ENCODE measurements at regions not wholly inside any gene's neighbourhood (a gene's known extent, or its start where the extent isn't known, plus 50 kb on each side); places are given as distances from the start of the nearest gene placed in this dataset.

GRCh38 chr2:180144338-180144813 lies 137.3 kb upstream of the CWC22 start:
- DNase-seq (ENCODE audit: low read depth in 3 of 3): no peak

- no peak for DNase-seq (ENCODE audit: low read depth in 3 of 3)
Measured at GRCh38 chr2:180143633-180144337, 136.7 kb upstream of the CWC22 start.

- no peak for DNase-seq (ENCODE audit: low read depth in 3 of 3)
Measured at GRCh38 chr2:180141600-180141999, 134.5 kb upstream of the CWC22 start.

GRCh38 chr2:180133736-180134135 lies 126.6 kb upstream of the CWC22 start:
- DNase-seq (ENCODE audit: low read depth in 3 of 3): no peak

- DNase-seq (ENCODE audit: low read depth in 3 of 3): no peak
Measured at GRCh38 chr2:180130403-180130802, 123.3 kb upstream of the CWC22 start.

GRCh38 chr2:180128861-180129260 lies 121.8 kb upstream of the CWC22 start:
- DNase-seq (ENCODE audit: low read depth in 3 of 3): no peak

GRCh38 chr2:180125245-180125962 lies 118.3 kb upstream of the CWC22 start:
- DNase-seq (ENCODE audit: low read depth in 3 of 3): peak; percentile 1 to 28 (median 24)

- DNase-seq (ENCODE audit: low read depth in 3 of 3): no peak
Measured at GRCh38 chr2:180124273-180125139, 117.4 kb upstream of the CWC22 start.

- DNase-seq (ENCODE audit: low read depth in 3 of 3): no peak
Measured at GRCh38 chr2:180122874-180123273, 115.8 kb upstream of the CWC22 start.

GRCh38 chr2:180115675-180116074 lies 108.6 kb upstream of the CWC22 start:
- DNase-seq (ENCODE audit: low read depth in 3 of 3): no peak

- DNase-seq (ENCODE audit: low read depth in 3 of 3): no peak
Measured at GRCh38 chr2:180115269-180115668, 108.2 kb upstream of the CWC22 start.

- no peak for DNase-seq (ENCODE audit: low read depth in 3 of 3)
Measured at GRCh38 chr2:180111901-180112300, 104.8 kb upstream of the CWC22 start.

- no peak for DNase-seq (ENCODE audit: low read depth in 3 of 3)
Measured at GRCh38 chr2:180110469-180110868, 103.4 kb upstream of the CWC22 start.

GRCh38 chr2:180101846-180102245 lies 94.7 kb upstream of the CWC22 start:
- DNase-seq (ENCODE audit: low read depth in 3 of 3): no peak

- DNase-seq (ENCODE audit: low read depth in 3 of 3): no peak
Measured at GRCh38 chr2:180099308-180099707, 92.2 kb upstream of the CWC22 start.

GRCh38 chr2:180085144-180085543 lies 78.0 kb upstream of the CWC22 start:
- DNase-seq (ENCODE audit: low read depth in 3 of 3): no peak

- no peak for DNase-seq (ENCODE audit: low read depth in 3 of 3)
Measured at GRCh38 chr2:180077295-180077906, 70.3 kb upstream of the CWC22 start.

- DNase-seq (ENCODE audit: low read depth in 3 of 3): no peak
Measured at GRCh38 chr2:180075870-180076269, 68.8 kb upstream of the CWC22 start.

GRCh38 chr2:180071797-180072196 lies 64.7 kb upstream of the CWC22 start:
- no peak for DNase-seq (ENCODE audit: low read depth in 3 of 3)

- DNase-seq (ENCODE audit: low read depth in 3 of 3): no peak
Measured at GRCh38 chr2:180063494-180064092, 56.5 kb upstream of the CWC22 start.

- no peak for DNase-seq (ENCODE audit: low read depth in 3 of 3)
Measured at GRCh38 chr2:180062178-180062577, 55.1 kb upstream of the CWC22 start.

Measured in stimulated activated CD4-positive, alpha-beta T cell treated with anti-CD3 and anti-CD28 coated beads, TNF-alpha, amount 100 ng/mL, for 24 hours (primary cell).